Stimulated activated CD4-positive, alpha-beta T cell treated with anti-CD3 and anti-CD28 coated beads, Interleukin-4, amount 100 ng/mL, for 24 hours (primary cell): ENCODE measurements at regions not wholly inside any gene's neighbourhood (a gene's known extent, or its start where the extent isn't known, plus 50 kb on each side); places are given as distances from the start of the nearest gene placed in this dataset.
"Not testable (repeated sequence)": the region's sequence is repeated elsewhere in the genome, so short reads cannot be mapped to it uniquely, and the experiment has no call there.

Source experiments
- DNase-seq: peaks from one replicate; pipeline ENCODE4 v3.0.0-alpha.2; 2020

GRCh38 chr1:157317229-157317628 is 179.0 kb upstream of the ETV3 start:
- DNase-seq = not testable (repeated sequence)

- no peak for DNase-seq
Observed at GRCh38 chr1:157315544-157315943, 177.3 kb upstream of the ETV3 start.

GRCh38 chr1:157314408-157314807 is 176.2 kb upstream of the ETV3 start:
- no peak for DNase-seq

- no peak for DNase-seq
Observed at GRCh38 chr1:157313240-157313807, 175.1 kb upstream of the ETV3 start.

GRCh38 chr1:157312082-157312812 is 174.1 kb upstream of the ETV3 start:
- no peak for DNase-seq

- DNase-seq = no peak
Observed at GRCh38 chr1:157311730-157312081, 173.5 kb upstream of the ETV3 start.

GRCh38 chr1:157310805-157311729 is 172.9 kb upstream of the ETV3 start:
- not testable (repeated sequence) for DNase-seq

- DNase-seq = no peak
Observed at GRCh38 chr1:157310401-157310800, 172.2 kb upstream of the ETV3 start.

- no peak for DNase-seq
Observed at GRCh38 chr1:157307491-157307890, 169.3 kb upstream of the ETV3 start.

GRCh38 chr1:157306896-157307295 is 168.7 kb upstream of the ETV3 start:
- no peak for DNase-seq

- no peak for DNase-seq
Observed at GRCh38 chr1:157304271-157304670, 166.1 kb upstream of the ETV3 start.

- no peak for DNase-seq
Observed at GRCh38 chr1:157302724-157303123, 164.5 kb upstream of the ETV3 start.

GRCh38 chr1:157302199-157302497 is 164.0 kb upstream of the ETV3 start:
- DNase-seq = no peak

GRCh38 chr1:157301477-157302198 is 163.4 kb upstream of the ETV3 start:
- DNase-seq = no peak

- not testable (repeated sequence) for DNase-seq
Observed at GRCh38 chr1:157294387-157295145, 156.4 kb upstream of the ETV3 start.

GRCh38 chr1:157292809-157293564 is 154.8 kb upstream of the ETV3 start:
- no peak for DNase-seq

- no peak for DNase-seq
Observed at GRCh38 chr1:157292302-157292701, 154.1 kb upstream of the ETV3 start.

GRCh38 chr1:157291083-157291482 is 152.9 kb upstream of the ETV3 start:
- no peak for DNase-seq

- DNase-seq = no peak
Observed at GRCh38 chr1:157289424-157290105, 151.4 kb upstream of the ETV3 start.

GRCh38 chr1:157288996-157289395 is 150.8 kb upstream of the ETV3 start:
- DNase-seq = no peak

- DNase-seq = no peak
Observed at GRCh38 chr1:157288492-157288891, 150.3 kb upstream of the ETV3 start.
